ENCODE measurements at regions not wholly inside any gene's neighbourhood (a gene's known extent, or its start where the extent isn't known, plus 50 kb on each side); places are given as distances from the start of the nearest gene placed in this dataset.

GRCh38 chr12:53852061-53852460, 86.6 kb upstream of the HOXC13 start:
- TF ChIP-seq RAD21 (CRISPR knock-in tag; IDR thresholded peaks at IDR 0.05), result no peak
- TF ChIP-seq NFKB2 (CRISPR knock-in tag; IDR thresholded peaks at IDR 0.05; ENCODE audit: borderline replicate concordance), result no peak
- no peak for TF ChIP-seq RFX5 (IDR thresholded peaks at IDR 0.05; ENCODE audit: low read depth, low read length)
- TF ChIP-seq POLR2A (IDR thresholded peaks at IDR 0.05; ENCODE audit: insufficient read depth in 1 of 2, low read depth in 2 of 2, low read length in 2 of 2), result no peak
- no peak for TF ChIP-seq CTCF (CRISPR knock-in tag; IDR thresholded peaks at IDR 0.05)

Measured in HepG2 (cell line).